Adrenal gland (tissue), 5 donors: ENCODE measurements at regions not wholly inside any gene's neighbourhood (a gene's known extent, or its start where the extent isn't known, plus 50 kb on each side); places are given as distances from the start of the nearest gene placed in this dataset.

ENCODE experiments used
- POLR2A ChIP-seq, 2 donors: fragments of 450-650 bp; IDR thresholded peaks; one replicate each; pipeline ENCODE4 v1.6.1; 2017; ENCODE audit warnings: antibody characterized with exemption in 2 of 2, mild to moderate bottlenecking in 2 of 2, moderate library complexity in 1 of 2
- TF ChIP-seq, protein P1 (sequence below), 6 experiments: fragments of 450-650 bp in 4 of 6; fragments of 200-600 bp in 2 of 6; sonication (generic) in 1 of 6; IDR thresholded peaks; 1 replicate in 5 of 6; 2 replicates in 1 of 6; pipeline versions ENCODE4 v1.5.1 to v1.8.0; 2016 to 2021; ENCODE audit warnings: antibody characterized with exemption in 6 of 6, mild to moderate bottlenecking in 2 of 6, moderate library complexity in 1 of 6
- donor health status: DM: no; HTN: no; CAD: no.

DNA sequence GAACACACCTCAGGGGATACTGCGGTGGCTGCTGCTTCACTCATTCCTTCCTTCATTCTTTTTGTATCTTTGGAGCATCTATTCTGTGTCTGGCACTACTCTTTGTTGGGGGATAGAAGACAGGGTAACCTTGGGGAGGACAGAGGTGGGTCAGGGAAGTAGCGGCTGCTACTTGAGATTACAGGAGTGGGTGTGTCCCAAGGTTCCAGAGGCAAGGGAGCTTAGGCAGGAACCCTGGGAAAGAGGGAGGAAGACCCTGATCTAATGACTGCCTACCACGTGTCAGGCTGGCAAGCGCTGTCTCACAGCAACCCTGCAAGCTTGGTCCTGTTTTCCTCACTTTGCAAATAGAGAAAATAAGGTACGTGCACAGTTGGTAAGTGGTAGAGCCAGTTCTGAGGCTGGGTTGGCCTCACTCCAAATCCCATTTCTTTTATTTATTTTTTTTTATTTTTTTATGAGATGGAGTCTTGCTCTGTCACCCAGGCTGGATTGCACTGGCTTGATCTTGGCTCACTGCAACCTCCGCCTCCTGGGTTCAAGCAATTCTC, 985.9 kb upstream of the ZNF722 start:
- TF ChIP-seq, protein P1, sequence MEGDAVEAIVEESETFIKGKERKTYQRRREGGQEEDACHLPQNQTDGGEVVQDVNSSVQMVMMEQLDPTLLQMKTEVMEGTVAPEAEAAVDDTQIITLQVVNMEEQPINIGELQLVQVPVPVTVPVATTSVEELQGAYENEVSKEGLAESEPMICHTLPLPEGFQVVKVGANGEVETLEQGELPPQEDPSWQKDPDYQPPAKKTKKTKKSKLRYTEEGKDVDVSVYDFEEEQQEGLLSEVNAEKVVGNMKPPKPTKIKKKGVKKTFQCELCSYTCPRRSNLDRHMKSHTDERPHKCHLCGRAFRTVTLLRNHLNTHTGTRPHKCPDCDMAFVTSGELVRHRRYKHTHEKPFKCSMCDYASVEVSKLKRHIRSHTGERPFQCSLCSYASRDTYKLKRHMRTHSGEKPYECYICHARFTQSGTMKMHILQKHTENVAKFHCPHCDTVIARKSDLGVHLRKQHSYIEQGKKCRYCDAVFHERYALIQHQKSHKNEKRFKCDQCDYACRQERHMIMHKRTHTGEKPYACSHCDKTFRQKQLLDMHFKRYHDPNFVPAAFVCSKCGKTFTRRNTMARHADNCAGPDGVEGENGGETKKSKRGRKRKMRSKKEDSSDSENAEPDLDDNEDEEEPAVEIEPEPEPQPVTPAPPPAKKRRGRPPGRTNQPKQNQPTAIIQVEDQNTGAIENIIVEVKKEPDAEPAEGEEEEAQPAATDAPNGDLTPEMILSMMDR (IDR thresholded peaks at IDR 0.05): no peak
- no peak for TF ChIP-seq POLR2A (IDR thresholded peaks at IDR 0.05)
